PC-3 (cell line): ENCODE measurements at regions not wholly inside any gene's neighbourhood (a gene's known extent, or its start where the extent isn't known, plus 50 kb on each side); places are given as distances from the start of the nearest gene placed in this dataset.

Experiments
- EZH2 ChIP-seq: fragments of 300-600 bp; sonication (generic); IDR thresholded peaks from one replicate; pipeline ENCODE4 v1.6.1; 2017; ENCODE audit warnings: antibody characterized with exemption, mild to moderate bottlenecking, low read length; ENCODE audit not compliant: unreplicated experiment
- TF ChIP-seq, protein P1 (sequence below): fragments of 300-600 bp; sonication (generic); conservative IDR thresholded peaks from 2 replicates; pipeline ENCODE4 v1.5.1; 2017; ENCODE audit warnings: antibody characterized with exemption, low read depth, mild to moderate bottlenecking, low read length

DNA sequence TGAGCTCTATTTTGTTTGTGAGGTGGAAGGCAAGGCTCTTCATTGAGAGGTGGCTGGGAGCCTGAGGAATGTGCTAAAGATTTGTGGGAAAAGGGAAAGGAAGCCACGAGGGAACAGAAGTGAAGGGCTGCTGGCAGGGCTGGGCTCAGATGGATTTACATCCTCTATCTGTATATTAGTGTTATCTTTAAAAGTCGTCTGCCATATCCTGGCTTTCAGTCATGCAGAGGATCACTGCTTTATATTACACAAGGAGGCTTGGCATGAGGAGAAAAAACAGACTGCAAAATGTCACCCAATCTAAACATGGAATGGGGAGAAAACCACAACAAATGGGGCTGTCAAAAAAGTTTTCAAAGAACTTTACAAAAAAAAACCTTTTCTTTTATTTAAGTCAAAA is 434.4 kb downstream of the HRH4 start:
- TF ChIP-seq, protein P1, sequence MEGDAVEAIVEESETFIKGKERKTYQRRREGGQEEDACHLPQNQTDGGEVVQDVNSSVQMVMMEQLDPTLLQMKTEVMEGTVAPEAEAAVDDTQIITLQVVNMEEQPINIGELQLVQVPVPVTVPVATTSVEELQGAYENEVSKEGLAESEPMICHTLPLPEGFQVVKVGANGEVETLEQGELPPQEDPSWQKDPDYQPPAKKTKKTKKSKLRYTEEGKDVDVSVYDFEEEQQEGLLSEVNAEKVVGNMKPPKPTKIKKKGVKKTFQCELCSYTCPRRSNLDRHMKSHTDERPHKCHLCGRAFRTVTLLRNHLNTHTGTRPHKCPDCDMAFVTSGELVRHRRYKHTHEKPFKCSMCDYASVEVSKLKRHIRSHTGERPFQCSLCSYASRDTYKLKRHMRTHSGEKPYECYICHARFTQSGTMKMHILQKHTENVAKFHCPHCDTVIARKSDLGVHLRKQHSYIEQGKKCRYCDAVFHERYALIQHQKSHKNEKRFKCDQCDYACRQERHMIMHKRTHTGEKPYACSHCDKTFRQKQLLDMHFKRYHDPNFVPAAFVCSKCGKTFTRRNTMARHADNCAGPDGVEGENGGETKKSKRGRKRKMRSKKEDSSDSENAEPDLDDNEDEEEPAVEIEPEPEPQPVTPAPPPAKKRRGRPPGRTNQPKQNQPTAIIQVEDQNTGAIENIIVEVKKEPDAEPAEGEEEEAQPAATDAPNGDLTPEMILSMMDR = no peak
- TF ChIP-seq EZH2 = no peak
